Spleen (tissue), 11 donors: ENCODE measurements at regions not wholly inside any gene's neighbourhood (a gene's known extent, or its start where the extent isn't known, plus 50 kb on each side); places are given as distances from the start of the nearest gene placed in this dataset.

ENCODE experiments used
- DNase-seq: peaks from one replicate; pipeline ENCODE4 v3.0.0-alpha.2; 2020
- H3K27ac ChIP-seq, 8 donors: fragments of 200-600 bp; sonication (generic) in 7 of 8; 1 replicate in 4 of 8; 2 replicates in 4 of 8; pipeline versions ENCODE4 v1.5.0 to v1.8.0; 2016 to 2021; ENCODE audit warnings: inconsistent platforms in 4 of 8, mild to moderate bottlenecking in 4 of 8, moderate library complexity in 1 of 8
- H3K27me3 ChIP-seq, 7 donors: fragments of 200-600 bp; sonication (generic) in 6 of 7; replicated peaks in 1 of 7; 1 replicate in 4 of 7; 2 replicates in 3 of 7; pipeline versions ENCODE4 v1.5.0 to v1.8.0; 2016 to 2021; ENCODE audit warnings: inconsistent platforms in 3 of 7, mild to moderate bottlenecking in 1 of 7
- H3K36me3 ChIP-seq, 6 donors: fragments of 200-600 bp; sonication (generic) in 5 of 6; 1 replicate in 4 of 6; 2 replicates in 2 of 6; pipeline versions ENCODE4 v1.5.0 to v1.8.0; 2016 to 2021; ENCODE audit warnings: inconsistent platforms in 2 of 6
- H3K4me1 ChIP-seq, 6 donors: fragments of 200-600 bp; sonication (generic) in 5 of 6; 1 replicate in 3 of 6; 2 replicates in 3 of 6; pipeline versions ENCODE4 v1.5.0 to v1.8.0; 2016 to 2021; ENCODE audit warnings: inconsistent platforms in 3 of 6
- H3K4me3 ChIP-seq, 8 donors: fragments of 200-600 bp; sonication (generic) in 7 of 8; 1 replicate in 4 of 8; 2 replicates in 4 of 8; pipeline versions ENCODE4 v1.5.0 to v1.8.0; 2016 to 2021; ENCODE audit warnings: inconsistent platforms in 4 of 8, mild to moderate bottlenecking in 4 of 8, moderate library complexity in 2 of 8
- H3K9me3 ChIP-seq, 8 donors: fragments of 200-600 bp; sonication (generic) in 7 of 8; 1 replicate in 4 of 8; 2 replicates in 4 of 8; pipeline versions ENCODE4 v1.5.0 to v1.8.0; 2016 to 2021; ENCODE audit warnings: inconsistent platforms in 4 of 8
- CTCF ChIP-seq, 11 experiments: fragments of 200-600 bp in 7 of 11; fragments of 450-650 bp in 4 of 11; sonication (generic) in 4 of 11; IDR thresholded peaks in 8 of 11; conservative IDR thresholded peaks in 3 of 11; 1 replicate in 7 of 11; 2 replicates in 4 of 11; pipeline versions ENCODE4 v1.4.0 to v1.8.0; 2016 to 2021; ENCODE audit warnings: antibody characterized with exemption in 11 of 11, inconsistent platforms in 4 of 11, mild to moderate bottlenecking in 1 of 11
- POLR2A ChIP-seq, 3 donors: fragments of 450-650 bp; IDR thresholded peaks; one replicate each; pipeline ENCODE4 v1.5.1; 2017; ENCODE audit warnings: antibody characterized with exemption in 3 of 3, mild to moderate bottlenecking in 1 of 3
- POLR2AphosphoS5 ChIP-seq, 3 donors: sonication (generic); formaldehyde crosslinking; IDR thresholded peaks; one replicate each; pipeline ENCODE4 v1.5.1; 2017; ENCODE audit warnings: antibody characterized with exemption in 3 of 3
- WGBS, 5 donors: extraction: QIAGEN DNeasy Blood & Tissue Kit in 3 of 5; methylation state at CpG; one replicate each; pipeline versions ENCODE4 v1.1.5 to v1.1.7; 2013 to 2018; 5-methylcytosine and 5-hydroxymethylcytosine counted together
- intact Hi-C: fragments of 100-400 bp; cut with DNase I; formaldehyde crosslinking; loops from one replicate; pipeline ENCODE4 v1.15.0; 2023; ENCODE audit warnings: low total_unique reads
- donor health status: healthy with polysubstance abuse.
- donor health status: DM: no; HTN: no; CAD: no; lungs with moderate emphysema.
- donor health status: DM: no; HTN: no; CAD: no.
- donor health status: Bipolar disorder and iron deficiency.
- donor health status: healthy.
- donor health status: DM: no; HTN: no; CAD: no.
- donor health status: DM: yes; HTN: yes; CAD: no.

DNA sequence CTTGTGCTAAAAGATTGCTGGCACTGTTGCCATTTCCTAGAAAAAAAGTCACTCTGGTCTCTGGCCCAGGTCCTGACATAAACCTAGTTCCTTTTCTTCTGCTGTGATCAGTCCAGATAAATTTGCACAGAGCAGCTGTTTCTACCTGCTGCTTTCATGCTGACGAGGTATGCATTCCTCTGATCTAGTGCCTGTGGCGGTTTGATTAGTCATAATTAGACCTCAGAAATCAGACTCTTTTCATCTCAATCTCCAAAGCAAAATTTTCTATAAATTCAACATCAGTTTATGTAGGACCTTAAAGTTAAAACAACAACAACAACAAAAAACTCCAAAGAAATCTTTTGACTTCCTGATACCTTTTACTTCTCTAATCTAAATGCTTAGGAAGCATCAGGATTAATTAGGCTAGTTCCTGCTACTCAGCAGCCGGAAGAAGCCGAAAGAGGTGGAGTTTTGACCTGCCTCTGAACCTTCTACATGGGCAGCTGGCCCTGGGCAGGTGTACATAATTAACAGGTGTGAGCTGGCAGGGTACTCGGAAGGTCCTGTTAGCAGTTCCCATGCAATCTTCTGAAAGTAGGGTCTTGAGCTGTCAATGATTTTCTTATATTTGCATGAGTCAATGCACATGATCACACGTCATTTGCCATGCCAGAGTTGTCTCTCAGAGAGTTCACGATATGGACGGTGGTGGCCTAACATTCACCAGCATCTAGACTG lies 83.3 kb upstream of the CCDC112 start:
- WGBS, 5 donors, result 69 to 76% (median 71%) methylated on average over 8 of the region's 8 CpGs
- Histone ChIP-seq H3K27ac (no peak overlapping the region), H3K9me3 (no peaks in the 10 kb centered on the region), H3K27me3 (no peaks in the 10 kb centered on the region), H3K36me3 (no peaks in the 10 kb centered on the region), H3K4me1 (no peaks in the 10 kb centered on the region), H3K4me3 (no peak overlapping the region)
- no peak for DNase-seq
- TF ChIP-seq POLR2A (IDR thresholded peaks at IDR 0.05) (no peak), CTCF (IDR thresholded peaks at IDR 0.05 in 8 of 11, conservative IDR thresholded peaks at IDR 0.05 in 3 of 11) (no peak), POLR2AphosphoS5 (IDR thresholded peaks at IDR 0.05) (no peak)
- intact Hi-C loops, result no loop called here

GRCh38 chr5:115378754-115379153 lies 82.3 kb upstream of the CCDC112 start:
- H3K4me3 ChIP-seq, result no peak overlapping the region
- no peaks in the 10 kb centered on the region for H3K27me3 ChIP-seq
- no peaks in the 10 kb centered on the region for H3K4me1 ChIP-seq
- H3K36me3 ChIP-seq, result no peaks in the 10 kb centered on the region
- 86 to 95% (median 89%) methylated on average over 2 of the region's 2 CpGs for WGBS, 5 donors
- H3K27ac ChIP-seq, result no peak overlapping the region
- DNase-seq, result no peak
- H3K9me3 ChIP-seq, result no peaks in the 10 kb centered on the region
- intact Hi-C loops, result no loop called here
- TF ChIP-seq CTCF (IDR thresholded peaks at IDR 0.05 in 8 of 11, conservative IDR thresholded peaks at IDR 0.05 in 3 of 11) (no peak), POLR2A (IDR thresholded peaks at IDR 0.05) (no peak), POLR2AphosphoS5 (IDR thresholded peaks at IDR 0.05) (no peak)

GRCh38 chr5:115377468-115378217 lies 81.2 kb upstream of the CCDC112 start:
- 57 to 79% (median 71%) methylated on average over 4 of the region's 4 CpGs for WGBS, 5 donors
- Histone ChIP-seq H3K36me3 (no peaks in the 10 kb centered on the region), H3K4me1 (no peaks in the 10 kb centered on the region), H3K9me3 (no peaks in the 10 kb centered on the region), H3K4me3 (no peak overlapping the region), H3K27me3 (no peaks in the 10 kb centered on the region), H3K27ac (no peak overlapping the region)
- DNase-seq, result no peak
- TF ChIP-seq POLR2A (IDR thresholded peaks at IDR 0.05) (no peak), CTCF (IDR thresholded peaks at IDR 0.05 in 8 of 11, conservative IDR thresholded peaks at IDR 0.05 in 3 of 11) (no peak), POLR2AphosphoS5 (IDR thresholded peaks at IDR 0.05) (no peak)
- intact Hi-C loops, result no loop called here

DNA sequence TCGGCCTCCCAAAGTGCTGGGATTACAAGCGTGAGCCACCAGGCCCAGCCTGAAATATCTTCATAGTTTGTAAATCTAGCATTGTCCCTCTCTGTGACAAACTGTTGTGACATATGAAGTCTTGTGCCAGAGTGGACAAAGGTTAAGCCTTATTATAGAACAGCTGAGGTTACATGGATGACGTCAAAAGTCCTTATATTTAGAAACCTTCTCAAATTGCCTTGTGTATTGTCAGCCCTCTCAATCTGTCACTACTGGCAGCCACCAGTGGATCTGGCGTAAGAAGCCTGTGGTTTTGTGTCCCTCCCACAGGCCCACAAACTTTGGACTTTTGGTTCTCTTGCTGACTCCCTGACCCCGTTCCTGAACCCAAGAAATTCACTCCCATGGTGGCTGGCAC lies 79.4 kb upstream of the CCDC112 start:
- no peaks in the 10 kb centered on the region for H3K27me3 ChIP-seq
- WGBS, 5 donors, result 72 to 87% (median 77%) methylated on average over 5 of the region's 5 CpGs
- intact Hi-C loops, result no loop called here
- H3K27ac ChIP-seq, result no peak overlapping the region
- H3K4me1 ChIP-seq, result no peaks in the 10 kb centered on the region
- H3K4me3 ChIP-seq, result no peak overlapping the region
- no peak for DNase-seq
- no peak for TF ChIP-seq CTCF (IDR thresholded peaks at IDR 0.05 in 8 of 11, conservative IDR thresholded peaks at IDR 0.05 in 3 of 11)
- no peak for TF ChIP-seq POLR2AphosphoS5 (IDR thresholded peaks at IDR 0.05)
- no peak for TF ChIP-seq POLR2A (IDR thresholded peaks at IDR 0.05)
- H3K9me3 ChIP-seq, result no peaks in the 10 kb centered on the region
- no peaks in the 10 kb centered on the region for H3K36me3 ChIP-seq
